ENCODE measurements at regions not wholly inside any gene's neighbourhood (a gene's known extent, or its start where the extent isn't known, plus 50 kb on each side); places are given as distances from the start of the nearest gene placed in this dataset.

DNA sequence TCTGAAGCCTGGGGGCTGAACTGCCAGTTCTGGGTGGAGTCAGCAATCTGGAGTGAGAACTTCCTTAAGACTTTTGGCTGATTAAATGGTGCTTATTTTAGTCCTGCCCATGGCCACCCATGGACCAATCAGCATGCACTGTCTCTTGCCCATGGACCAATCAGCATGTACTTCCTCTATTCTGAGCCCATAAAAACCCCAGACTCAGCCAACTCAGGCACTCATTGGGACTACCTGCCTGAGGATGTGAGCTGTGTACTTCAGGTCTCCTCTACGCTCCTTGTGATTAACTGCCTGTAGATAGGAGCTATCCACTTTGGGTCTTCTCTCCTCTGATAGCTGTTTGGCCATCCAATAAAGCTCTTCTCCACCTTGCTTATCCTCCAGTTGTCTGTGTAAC, 342.3 kb upstream of the CCDC179 start:
- H3K27ac ChIP-seq: no peak overlapping the region
- no peaks in the 10 kb centered on the region for H3K9me3 ChIP-seq (replicated peaks in 1 of 3)
- H3K4me3 ChIP-seq: no peak overlapping the region
- no peak for DNase-seq
- H3K36me3 ChIP-seq (replicated peaks in 1 of 2): no peaks in the 10 kb centered on the region
- WGBS, 4 donors: 89 to 100% (median 96%) methylated on average over 1 of the region's 1 CpG
- TF ChIP-seq, protein P1, sequence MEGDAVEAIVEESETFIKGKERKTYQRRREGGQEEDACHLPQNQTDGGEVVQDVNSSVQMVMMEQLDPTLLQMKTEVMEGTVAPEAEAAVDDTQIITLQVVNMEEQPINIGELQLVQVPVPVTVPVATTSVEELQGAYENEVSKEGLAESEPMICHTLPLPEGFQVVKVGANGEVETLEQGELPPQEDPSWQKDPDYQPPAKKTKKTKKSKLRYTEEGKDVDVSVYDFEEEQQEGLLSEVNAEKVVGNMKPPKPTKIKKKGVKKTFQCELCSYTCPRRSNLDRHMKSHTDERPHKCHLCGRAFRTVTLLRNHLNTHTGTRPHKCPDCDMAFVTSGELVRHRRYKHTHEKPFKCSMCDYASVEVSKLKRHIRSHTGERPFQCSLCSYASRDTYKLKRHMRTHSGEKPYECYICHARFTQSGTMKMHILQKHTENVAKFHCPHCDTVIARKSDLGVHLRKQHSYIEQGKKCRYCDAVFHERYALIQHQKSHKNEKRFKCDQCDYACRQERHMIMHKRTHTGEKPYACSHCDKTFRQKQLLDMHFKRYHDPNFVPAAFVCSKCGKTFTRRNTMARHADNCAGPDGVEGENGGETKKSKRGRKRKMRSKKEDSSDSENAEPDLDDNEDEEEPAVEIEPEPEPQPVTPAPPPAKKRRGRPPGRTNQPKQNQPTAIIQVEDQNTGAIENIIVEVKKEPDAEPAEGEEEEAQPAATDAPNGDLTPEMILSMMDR (IDR thresholded peaks at IDR 0.05): no peak
- TF ChIP-seq POLR2A (IDR thresholded peaks at IDR 0.05): no peak
- intact Hi-C loops (cut with DNase I): no loop called here
- H3K4me1 ChIP-seq (replicated peaks in 1 of 2): peaks cover 4 to 6% of the 10 kb centered on the region in 2 donors
- no peaks in the 10 kb centered on the region for H3K27me3 ChIP-seq

DNA sequence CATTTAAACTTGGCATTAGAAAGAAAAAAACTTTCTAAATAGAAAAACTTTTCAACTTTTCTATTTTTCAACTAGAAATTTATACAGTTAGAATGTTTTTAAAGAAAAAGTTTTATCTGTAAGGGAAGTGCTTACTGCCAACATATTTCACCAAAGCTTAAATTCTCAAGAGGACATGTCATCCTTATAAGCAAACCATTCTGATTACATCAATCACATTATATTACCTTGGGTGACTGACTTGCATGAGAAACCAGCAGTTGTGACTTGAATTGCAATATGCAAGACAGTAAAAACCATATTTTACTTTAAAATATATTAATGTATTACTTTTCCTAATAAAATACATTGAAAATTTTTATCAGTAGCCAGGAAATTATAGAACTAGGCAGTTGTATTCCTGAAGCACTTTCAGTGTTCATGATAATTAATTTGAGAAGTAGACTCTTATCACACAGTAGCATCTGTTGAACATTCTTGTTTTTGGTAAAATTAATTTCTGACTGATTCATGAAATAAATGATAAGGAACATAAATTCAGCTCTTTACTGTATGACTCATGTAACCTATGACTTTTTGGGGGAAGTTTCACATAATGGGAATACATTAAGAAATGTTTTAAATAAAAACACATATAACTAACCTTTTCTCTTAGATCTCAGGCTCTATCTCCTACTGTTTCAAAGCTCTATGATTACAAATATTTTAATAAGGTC, 345.0 kb upstream of the CCDC179 start:
- H3K4me3 ChIP-seq: no peak overlapping the region
- intact Hi-C loops (cut with DNase I): no loop called here
- no peak for TF ChIP-seq POLR2A (IDR thresholded peaks at IDR 0.05)
- TF ChIP-seq, protein P1 (IDR thresholded peaks at IDR 0.05): no peak
- no peak for DNase-seq
- H3K36me3 ChIP-seq (replicated peaks in 1 of 2): no peaks in the 10 kb centered on the region
- peaks cover 4 to 6% of the 10 kb centered on the region in 2 donors for H3K4me1 ChIP-seq (replicated peaks in 1 of 2)
- no peaks in the 10 kb centered on the region for H3K27me3 ChIP-seq
- H3K9me3 ChIP-seq (replicated peaks in 1 of 3): no peaks in the 10 kb centered on the region
- no peak overlapping the region for H3K27ac ChIP-seq

DNA sequence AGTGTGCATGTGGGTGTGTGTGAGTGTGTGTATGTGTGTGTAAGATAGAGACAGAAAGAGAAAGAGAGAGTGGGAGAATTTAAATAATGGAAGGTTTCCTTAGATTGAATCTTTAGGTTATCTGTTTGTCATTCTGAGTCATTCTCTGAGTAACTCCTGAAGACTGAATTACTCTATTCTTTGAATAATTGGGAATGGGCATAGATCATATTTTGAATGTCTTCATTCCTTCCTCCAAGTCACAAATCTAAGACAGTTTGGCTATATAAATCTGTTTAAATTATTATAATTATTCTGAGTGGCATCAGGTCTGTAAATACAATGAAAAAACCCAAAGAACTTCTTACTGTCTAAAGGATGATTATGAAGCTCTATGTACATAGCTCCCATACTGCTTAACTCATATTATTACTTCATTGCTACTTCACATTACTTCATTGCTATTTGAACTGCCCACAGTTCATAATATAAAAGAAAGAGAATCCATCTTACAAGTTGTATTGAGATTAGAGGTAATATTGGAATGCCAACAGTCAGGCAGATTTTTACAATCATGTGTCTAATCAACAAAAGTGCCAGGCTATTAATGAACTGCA, 346.6 kb upstream of the CCDC179 start:
- Histone ChIP-seq H3K9me3 (replicated peaks in 1 of 3) (no peaks in the 10 kb centered on the region), H3K36me3 (replicated peaks in 1 of 2) (no peaks in the 10 kb centered on the region), H3K4me1 (replicated peaks in 1 of 2) (peaks cover 4 to 6% of the 10 kb centered on the region in 2 donors), H3K4me3 (no peak overlapping the region), H3K27me3 (no peaks in the 10 kb centered on the region), H3K27ac (no peak overlapping the region)
- DNase-seq: no peak
- intact Hi-C loops (cut with DNase I): no loop called here
- TF ChIP-seq, protein P1 (IDR thresholded peaks at IDR 0.05): no peak
- no peak for TF ChIP-seq POLR2A (IDR thresholded peaks at IDR 0.05)

DNA sequence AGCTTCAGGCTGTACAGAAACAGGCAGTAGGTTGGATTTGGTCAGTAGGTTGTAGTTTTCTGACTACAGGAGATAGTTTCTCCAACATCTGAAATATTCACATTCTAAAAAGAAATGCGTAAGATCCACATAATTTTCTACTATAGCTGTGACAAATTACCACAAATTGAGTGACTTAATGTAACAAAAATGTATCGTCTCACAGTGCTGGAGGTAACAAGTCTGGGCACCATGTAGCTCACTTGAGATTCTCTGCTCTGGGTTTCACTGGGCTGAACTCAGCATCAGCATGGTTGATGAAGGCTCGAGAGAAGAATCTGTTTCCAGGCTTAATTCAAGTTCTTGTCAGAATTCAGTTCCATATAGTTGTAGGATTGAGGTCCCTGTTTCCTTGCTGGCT, 350.9 kb upstream of the CCDC179 start:
- Histone ChIP-seq H3K27ac (no peak overlapping the region), H3K9me3 (replicated peaks in 1 of 3) (no peaks in the 10 kb centered on the region), H3K27me3 (no peaks in the 10 kb centered on the region), H3K36me3 (replicated peaks in 1 of 2) (no peaks in the 10 kb centered on the region), H3K4me1 (replicated peaks in 1 of 2) (no peaks in the 10 kb centered on the region), H3K4me3 (no peak overlapping the region)
- DNase-seq: no peak
- TF ChIP-seq POLR2A (IDR thresholded peaks at IDR 0.05): no peak
- TF ChIP-seq, protein P1 (IDR thresholded peaks at IDR 0.05): no peak
- WGBS, 4 donors: 71 to 94% (median 85%) methylated on average over 3 of the region's 3 CpGs
- intact Hi-C loops (cut with DNase I): no loop called here
